PC-3 (cell line): ENCODE measurements at regions not wholly inside any gene's neighbourhood (a gene's known extent, or its start where the extent isn't known, plus 50 kb on each side); places are given as distances from the start of the nearest gene placed in this dataset.

ENCODE experiments used
- ATAC-seq: fragments of 200-7000 bp; cut with Tn5 transposase; 2 replicates; pipeline ENCODE4 v1.9.1; 2020; ENCODE audit warnings: mild to moderate bottlenecking, moderate library complexity
- BruUV-seq: library from RNA; stranded (reverse); fragments of 400-500 nt; replicated peaks from 2 replicates; lab custom pipeline; 2021; lab: Mats Ljungman, UMichigan
- CTCF ChIA-PET: fragments of 300-600 bp; sonication (Branson Sonifier 250); formaldehyde crosslinking; loops from one replicate; lab custom pipeline; 2022; ENCODE audit warnings: antibody characterized with exemption; lab: Charles Lee
- POLR2A ChIA-PET: fragments of 300-600 bp; sonication (Branson Sonifier 250); formaldehyde crosslinking; loops from one replicate; lab custom pipeline; 2022; ENCODE audit warnings: antibody characterized with exemption; ENCODE audit not compliant: unreplicated experiment; lab: Charles Lee
- DNase-seq: peaks from one replicate; pipeline ENCODE4 v3.0.0-alpha.2; 2015
- H2AFZ ChIP-seq: fragments of 300-600 bp; sonication (generic); 2 replicates; pipeline ENCODE4 v1.6.0; 2016; ENCODE audit warnings: antibody characterized with exemption, low read length
- H3F3A ChIP-seq: fragments of 300-600 bp; sonication (generic); one replicate; pipeline ENCODE4 v1.6.0; 2017; ENCODE audit warnings: antibody characterized with exemption, low read length, control low read depth, mild to moderate bottlenecking; ENCODE audit not compliant: unreplicated experiment
- H3K27ac ChIP-seq: fragments of 300-600 bp; sonication (generic); 2 replicates; pipeline ENCODE4 v1.5.1; 2016; ENCODE audit warnings: mild to moderate bottlenecking, low read length
- H3K27me3 ChIP-seq: fragments of 300-600 bp; sonication (generic); 2 replicates; pipeline ENCODE4 v1.6.1; 2016; ENCODE audit warnings: low read length, mixed read lengths
- H3K36me3 ChIP-seq: fragments of 300-600 bp; sonication (generic); 2 replicates; pipeline ENCODE4 v1.6.1; 2016; ENCODE audit warnings: low read depth, mixed run types, low read length, mixed read lengths
- H3K4me1 ChIP-seq: fragments of 300-600 bp; sonication (generic); 2 replicates; pipeline ENCODE4 v1.5.1; 2016; ENCODE audit warnings: low read length; ENCODE audit not compliant: insufficient read depth
- H3K4me2 ChIP-seq: fragments of 300-600 bp; sonication (generic); 2 replicates; pipeline ENCODE4 v1.6.0; 2016; ENCODE audit warnings: low read length
- H3K4me3 ChIP-seq: fragments of 300-600 bp; sonication (generic); 2 replicates; pipeline ENCODE4 v1.5.1; 2016; ENCODE audit warnings: mild to moderate bottlenecking, low read length, mixed read lengths
- H3K79me2 ChIP-seq: fragments of 300-600 bp; sonication (generic); 2 replicates; pipeline ENCODE4 v1.6.1; 2017; ENCODE audit warnings: low read length, mixed read lengths
- H3K9ac ChIP-seq: fragments of 300-600 bp; sonication (generic); 2 replicates; pipeline ENCODE4 v1.6.0; 2016; ENCODE audit warnings: mild to moderate bottlenecking, low read length
- H3K9me2 ChIP-seq: fragments of 300-600 bp; sonication (generic); replicated peaks from 2 replicates; pipeline ENCODE4 v1.6.1; 2016; ENCODE audit warnings: mixed run types, low read length, mixed read lengths
- H3K9me3 ChIP-seq: fragments of 300-600 bp; sonication (generic); 2 replicates; pipeline ENCODE4 v1.6.1; 2016; ENCODE audit warnings: low read length, mixed read lengths
- H4K20me1 ChIP-seq: fragments of 300-600 bp; sonication (generic); 2 replicates; pipeline ENCODE4 v1.6.1; 2016; ENCODE audit warnings: low read length, mixed read lengths
- CTCF ChIP-seq: fragments of 300-600 bp; sonication (generic); conservative IDR thresholded peaks from 2 replicates; pipeline ENCODE4 v1.5.1; 2017; ENCODE audit warnings: antibody characterized with exemption, low read depth, mild to moderate bottlenecking, low read length
- EZH2 ChIP-seq: fragments of 300-600 bp; sonication (generic); IDR thresholded peaks from one replicate; pipeline ENCODE4 v1.6.1; 2017; ENCODE audit warnings: antibody characterized with exemption, mild to moderate bottlenecking, low read length; ENCODE audit not compliant: unreplicated experiment
- EZH2phosphoT487 ChIP-seq: fragments of 300-600 bp; sonication (generic); IDR thresholded peaks from 2 replicates; pipeline ENCODE4 v1.6.1; 2018; ENCODE audit warnings: mild to moderate bottlenecking, antibody characterized with exemption, low read length, borderline replicate concordance
- intact Hi-C: fragments of 100-400 bp; cut with micrococcal nuclease; formaldehyde crosslinking; loops from 2 replicates; pipeline ENCODE4 v1.9.0; 2023

- intact Hi-C loops: no loop called here
- no peak for ATAC-seq
- Histone ChIP-seq H3K27me3 (no peaks in the 10 kb centered on the region), H3K4me2 (no peak overlapping the region), H3K4me3 (no peak overlapping the region), H4K20me1 (no peaks in the 10 kb centered on the region), H3K27ac (no peak overlapping the region), H3K9me2 (no peaks in the 10 kb centered on the region), H3K9me3 (no peaks in the 10 kb centered on the region), H3K36me3 (no peaks in the 10 kb centered on the region), H3F3A (no peaks in the 10 kb centered on the region), H3K79me2 (no peaks in the 10 kb centered on the region), H3K4me1 (peaks cover 11% of the 10 kb centered on the region), H2AFZ (no peak overlapping the region), H3K9ac (no peak overlapping the region)
- no TSS peak for BruUV-seq
- no peak for DNase-seq
- POLR2A ChIA-PET: interaction anchor here (0.6 kb wide), 1 partner anchor 289 kb away, joined by 6 read pairs; no protein-coding TSS in a partner anchor
- CTCF ChIA-PET: interaction anchor here (0.6 kb wide), 1 partner anchor 205 kb away, joined by 4 read pairs; no protein-coding TSS in a partner anchor
- TF ChIP-seq EZH2phosphoT487: no peak
- no peak for TF ChIP-seq CTCF
Observed at GRCh38 chr3:16658004-16658924, 53.0 kb upstream of the DAZL start.

GRCh38 chr3:16658925-16659793 lies 53.9 kb upstream of the DAZL start:
- no peak overlapping the region for H2AFZ ChIP-seq
- ChIA-PET POLR2A (no interaction called here), CTCF (no interaction called here)
- no peaks in the 10 kb centered on the region for H3K27me3 ChIP-seq
- H3K36me3 ChIP-seq: no peaks in the 10 kb centered on the region
- H4K20me1 ChIP-seq: no peaks in the 10 kb centered on the region
- H3K9ac ChIP-seq: no peak overlapping the region
- no peaks in the 10 kb centered on the region for H3K9me2 ChIP-seq
- DNase-seq (peak; percentile 55), ATAC-seq (no peak)
- no peak overlapping the region for H3K27ac ChIP-seq
- no peaks in the 10 kb centered on the region for H3K79me2 ChIP-seq
- H3F3A ChIP-seq: no peaks in the 10 kb centered on the region
- H3K4me2 ChIP-seq: no peak overlapping the region
- no peaks in the 10 kb centered on the region for H3K9me3 ChIP-seq
- no TSS peak for BruUV-seq
- intact Hi-C loops: no loop called here
- H3K4me3 ChIP-seq: no peak overlapping the region
- no peak for TF ChIP-seq CTCF
- TF ChIP-seq EZH2: no peak
- no peak for TF ChIP-seq EZH2phosphoT487
- peaks cover 11% of the 10 kb centered on the region for H3K4me1 ChIP-seq
